ENCODE measurements at regions not wholly inside any gene's neighbourhood (a gene's known extent, or its start where the extent isn't known, plus 50 kb on each side); places are given as distances from the start of the nearest gene placed in this dataset.

DNA sequence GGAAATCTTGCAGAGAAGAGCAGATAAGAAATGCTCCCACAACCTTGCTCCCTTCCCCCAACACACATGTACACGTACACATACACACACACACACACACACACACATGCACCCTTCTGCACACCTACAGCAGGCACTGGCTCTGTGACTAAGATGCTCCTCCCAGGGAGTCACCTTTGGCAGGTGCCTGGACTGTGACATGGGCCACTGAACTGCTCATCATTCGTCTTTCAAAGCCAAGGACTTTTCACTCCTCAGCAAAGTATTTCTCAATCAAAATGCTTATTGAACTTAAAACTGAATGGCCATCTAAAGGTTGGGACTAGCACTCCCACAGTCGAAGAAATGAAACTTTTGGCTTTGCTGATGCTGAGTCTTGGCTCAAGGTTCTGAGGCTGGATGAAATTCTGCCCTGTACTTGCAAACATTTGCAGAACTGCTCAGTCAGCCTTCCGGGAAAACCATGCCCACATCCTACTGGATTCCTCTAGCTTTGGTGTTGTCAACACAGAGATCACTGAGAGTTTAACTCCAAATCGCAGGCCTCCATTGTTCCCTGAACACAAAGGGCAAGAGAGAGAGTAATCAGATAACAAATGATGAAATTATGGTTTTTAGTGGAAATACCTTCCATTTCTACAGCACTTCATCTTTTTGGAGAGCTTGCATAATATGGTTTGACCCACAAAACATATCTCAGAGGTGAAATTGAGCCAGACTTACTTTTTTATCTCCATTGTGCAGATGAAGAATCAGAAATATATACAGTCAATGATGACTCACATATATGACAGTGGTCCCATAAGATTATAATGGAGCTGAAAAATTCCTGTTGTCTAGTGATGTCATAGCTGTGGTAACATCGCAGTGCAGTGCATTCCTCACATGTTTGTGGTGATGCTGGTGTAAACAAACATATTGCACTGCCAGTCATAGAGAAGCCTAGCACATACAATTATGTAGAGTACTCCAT, 72.4 kb upstream of the BCAR3 start:
- POLR2A ChIA-PET = interaction anchor here (0.6 to 1.8 kb wide), 5 partner anchors 16 to 361 kb away, joined by 3 to 8 read pairs (median 6); partner anchors contain the start of gene BCAR3
- CTCF ChIA-PET = interaction anchor here (1.0 to 2.0 kb wide), 3 partner anchors 58 to 125 kb away, joined by 3 to 6 read pairs (median 3); no protein-coding TSS in a partner anchor
- Histone ChIP-seq H3K27ac (ENCODE audit: low read depth, low read length) (peak overlapping the region; percentile 91), H3K9me3 (ENCODE audit: control insufficient read depth, insufficient read depth, low read length) (no peaks in the 10 kb centered on the region), H3K4me3 (ENCODE audit: low read depth, low read length) (no peak overlapping the region), H3K27me3 (ENCODE audit: control insufficient read depth, insufficient read depth, low read length) (no peaks in the 10 kb centered on the region)
- peak; percentile 85 for DNase-seq (ENCODE audit: low read depth, low spot score)
- TF ChIP-seq, protein P1, sequence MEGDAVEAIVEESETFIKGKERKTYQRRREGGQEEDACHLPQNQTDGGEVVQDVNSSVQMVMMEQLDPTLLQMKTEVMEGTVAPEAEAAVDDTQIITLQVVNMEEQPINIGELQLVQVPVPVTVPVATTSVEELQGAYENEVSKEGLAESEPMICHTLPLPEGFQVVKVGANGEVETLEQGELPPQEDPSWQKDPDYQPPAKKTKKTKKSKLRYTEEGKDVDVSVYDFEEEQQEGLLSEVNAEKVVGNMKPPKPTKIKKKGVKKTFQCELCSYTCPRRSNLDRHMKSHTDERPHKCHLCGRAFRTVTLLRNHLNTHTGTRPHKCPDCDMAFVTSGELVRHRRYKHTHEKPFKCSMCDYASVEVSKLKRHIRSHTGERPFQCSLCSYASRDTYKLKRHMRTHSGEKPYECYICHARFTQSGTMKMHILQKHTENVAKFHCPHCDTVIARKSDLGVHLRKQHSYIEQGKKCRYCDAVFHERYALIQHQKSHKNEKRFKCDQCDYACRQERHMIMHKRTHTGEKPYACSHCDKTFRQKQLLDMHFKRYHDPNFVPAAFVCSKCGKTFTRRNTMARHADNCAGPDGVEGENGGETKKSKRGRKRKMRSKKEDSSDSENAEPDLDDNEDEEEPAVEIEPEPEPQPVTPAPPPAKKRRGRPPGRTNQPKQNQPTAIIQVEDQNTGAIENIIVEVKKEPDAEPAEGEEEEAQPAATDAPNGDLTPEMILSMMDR (IDR thresholded peaks at IDR 0.05; ENCODE audit: low read depth, low read length) = no peak

DNA sequence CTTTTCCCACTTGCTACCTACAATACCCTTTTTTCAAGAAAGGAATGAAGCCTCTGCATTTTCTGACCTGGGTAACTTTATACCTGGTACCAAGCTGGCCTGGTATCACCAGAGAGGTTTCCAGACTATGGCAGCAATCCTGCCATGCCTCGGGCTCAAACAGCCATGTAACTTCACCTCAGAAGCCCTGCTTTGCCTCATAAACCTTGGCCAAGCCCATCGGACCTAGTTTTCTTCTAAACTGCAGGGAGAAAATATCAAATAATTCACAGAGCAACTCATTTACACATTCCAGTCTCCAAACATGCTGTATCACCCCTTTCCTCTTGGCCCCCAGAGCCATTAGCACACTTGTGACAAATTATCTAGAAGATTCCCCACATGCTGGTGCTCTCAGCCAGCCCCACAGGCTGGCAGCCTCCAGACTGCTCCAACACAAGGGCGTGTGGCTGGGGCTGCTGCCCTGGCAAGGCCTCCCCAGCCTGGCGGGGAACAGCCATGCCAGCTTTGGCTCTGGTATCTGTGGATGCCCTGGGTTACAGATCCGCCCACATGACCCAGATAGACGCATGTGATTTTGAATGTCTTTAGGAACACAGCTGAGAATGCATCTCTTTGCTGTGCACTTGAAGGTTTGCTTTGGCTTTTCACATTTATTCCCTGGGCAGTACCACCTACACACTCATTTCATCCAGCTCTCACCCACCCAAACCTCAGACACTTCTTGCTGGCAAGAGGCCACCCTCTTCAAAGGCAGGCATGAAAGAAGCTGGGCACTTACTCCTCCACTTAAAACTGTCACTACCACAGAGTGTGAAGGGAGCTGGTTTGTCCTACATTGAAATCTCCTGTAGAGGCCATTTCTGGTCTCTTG, 70.0 kb upstream of the BCAR3 start:
- H3K4me3 ChIP-seq (ENCODE audit: low read depth, low read length) = no peak overlapping the region
- CTCF ChIA-PET = interaction anchor here (1.2 to 2.5 kb wide), 2 partner anchors 16 to 122 kb away, joined by 6 to 10 read pairs; no protein-coding TSS in a partner anchor
- no peaks in the 10 kb centered on the region for H3K27me3 ChIP-seq (ENCODE audit: control insufficient read depth, insufficient read depth, low read length)
- H3K27ac ChIP-seq (ENCODE audit: low read depth, low read length) = no peak overlapping the region
- POLR2A ChIA-PET = no interaction called here
- TF ChIP-seq, protein P1 (IDR thresholded peaks at IDR 0.05; ENCODE audit: low read depth, low read length) = no peak
- peaks cover 4% of the 10 kb centered on the region; the same call in 1 of the 2 replicates for H3K9me3 ChIP-seq (ENCODE audit: control insufficient read depth, insufficient read depth, low read length)
- no peak for DNase-seq (ENCODE audit: low read depth, low spot score)

DNA sequence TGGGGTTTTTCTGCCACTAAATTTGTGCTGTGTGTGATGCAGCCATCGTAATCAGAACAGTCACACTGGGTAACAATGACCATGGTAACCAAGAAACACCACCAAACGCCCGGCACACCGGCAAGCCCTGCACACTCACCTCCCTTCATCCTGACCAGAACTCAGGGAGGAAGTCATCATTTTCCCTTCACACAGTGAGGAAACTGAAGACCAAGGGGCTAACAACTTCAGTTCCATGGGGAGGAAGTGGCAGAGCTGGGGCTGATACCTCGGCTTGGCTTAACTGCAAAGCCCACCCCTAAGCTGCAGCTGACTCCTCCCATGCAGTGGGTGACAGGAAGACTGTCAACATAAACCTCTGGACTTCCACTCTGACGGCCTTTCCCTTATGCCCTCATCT, 69.3 kb upstream of the BCAR3 start:
- Histone ChIP-seq H3K9me3 (ENCODE audit: control insufficient read depth, insufficient read depth, low read length) (peaks cover 4% of the 10 kb centered on the region; the same call in 1 of the 2 replicates), H3K4me3 (ENCODE audit: low read depth, low read length) (no peak overlapping the region), H3K27ac (ENCODE audit: low read depth, low read length) (no peak overlapping the region), H3K27me3 (ENCODE audit: control insufficient read depth, insufficient read depth, low read length) (no peaks in the 10 kb centered on the region)
- ChIA-PET CTCF (interaction anchor here (0.8 to 2.5 kb wide), 4 partner anchors 13 to 122 kb away, joined by 3 to 10 read pairs (median 3); no protein-coding TSS in a partner anchor), POLR2A (no interaction called here)
- TF ChIP-seq, protein P1 (IDR thresholded peaks at IDR 0.05; ENCODE audit: low read depth, low read length) = no peak
- DNase-seq (ENCODE audit: low read depth, low spot score) = no peak

DNA sequence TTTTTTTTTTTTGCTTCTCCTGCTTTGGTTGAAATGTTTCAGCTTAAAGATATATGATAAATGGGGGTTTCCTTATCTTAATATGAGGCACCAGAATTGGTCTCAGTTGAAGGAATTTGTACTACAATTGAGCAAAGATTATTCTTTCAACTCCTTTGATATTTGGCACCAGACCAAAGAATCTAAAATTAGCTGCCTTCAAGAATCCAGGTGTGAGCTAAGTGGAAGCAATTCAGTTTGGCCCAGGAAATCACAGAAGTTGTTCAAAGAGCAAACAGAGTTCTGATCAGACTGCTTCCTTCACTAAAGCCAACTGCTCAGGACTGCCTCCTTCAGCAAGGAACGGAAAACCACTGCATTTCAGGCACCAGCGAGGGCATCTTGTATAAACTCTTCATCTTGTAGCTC, 68.3 kb upstream of the BCAR3 start:
- Histone ChIP-seq H3K27ac (ENCODE audit: low read depth, low read length) (no peak overlapping the region), H3K27me3 (ENCODE audit: control insufficient read depth, insufficient read depth, low read length) (no peaks in the 10 kb centered on the region), H3K4me3 (ENCODE audit: low read depth, low read length) (no peak overlapping the region), H3K9me3 (ENCODE audit: control insufficient read depth, insufficient read depth, low read length) (peaks cover 4% of the 10 kb centered on the region; the same call in 1 of the 2 replicates)
- ChIA-PET POLR2A (no interaction called here), CTCF (interaction anchor here (0.8 to 2.5 kb wide), 4 partner anchors 12 to 121 kb away, joined by 3 to 10 read pairs (median 3); no protein-coding TSS in a partner anchor)
- no peak for DNase-seq (ENCODE audit: low read depth, low spot score)
- TF ChIP-seq, protein P1 (IDR thresholded peaks at IDR 0.05; ENCODE audit: low read depth, low read length) = peak; percentile 30

Data from AG04450 (cell line).